H1 (cell line): ENCODE measurements at regions not wholly inside any gene's neighbourhood (a gene's known extent, or its start where the extent isn't known, plus 50 kb on each side); places are given as distances from the start of the nearest gene placed in this dataset.

Experiments used
- CTCF ChIA-PET: fragments of 300-600 bp; sonication (Branson Sonifier 250); formaldehyde crosslinking; loops from one replicate; lab custom pipeline; 2021; ENCODE audit not compliant: partially characterized antibody; lab: Charles Lee
- POLR2A ChIA-PET: fragments of 300-600 bp; sonication (Branson Sonifier 250); formaldehyde crosslinking; loops from one replicate; lab custom pipeline; 2021; ENCODE audit warnings: inconsistent platforms; ENCODE audit not compliant: partially characterized antibody; lab: Charles Lee
- DNase-seq, 2 experiments: peaks; one replicate each; pipeline versions ENCODE4 v3.0.0 to v3.0.0-alpha.2; 2010 to 2022; ENCODE audit warnings: low spot score in 2 of 2, low read depth in 1 of 2, mixed read lengths in 1 of 2
- FAIRE-seq: peaks from 2 replicates; lab custom pipeline; 2011; peaks lifted over from hg19 to GRCh38; lab: Jason Lieb, UNC
- H2AFZ ChIP-seq: 2 replicates; pipeline ENCODE4 v1.8.1; 2012; ENCODE audit warnings: low read length, inconsistent platforms
- H2AK5ac ChIP-seq: 2 replicates; pipeline ENCODE4 v1.6.1; 2013; ENCODE audit warnings: low read depth, low read length
- H2BK120ac ChIP-seq: replicated peaks from 2 replicates; pipeline ENCODE3; 2013; ENCODE audit warnings: low read depth, low read length, inconsistent platforms
- H2BK12ac ChIP-seq: 2 replicates; pipeline ENCODE4 v1.6.1; 2013; ENCODE audit warnings: low read depth, low read length
- H2BK15ac ChIP-seq: 2 replicates; pipeline ENCODE4 v1.6.1; 2013; ENCODE audit warnings: low read length
- H2BK20ac ChIP-seq: 2 replicates; pipeline ENCODE4 v1.6.1; 2013; ENCODE audit warnings: low read length
- H2BK5ac ChIP-seq: 2 replicates; pipeline ENCODE4 v1.6.1; 2013; ENCODE audit warnings: low read depth, low read length
- H3K14ac ChIP-seq: 2 replicates; pipeline ENCODE4 v1.6.1; 2013; ENCODE audit warnings: inconsistent platforms; ENCODE audit not compliant: insufficient read length
- H3K18ac ChIP-seq: 2 replicates; pipeline ENCODE4 v1.6.1; 2013; ENCODE audit warnings: low read length; ENCODE audit errors: extremely low read depth
- H3K23ac ChIP-seq: 2 replicates; pipeline ENCODE4 v1.6.1; 2013; ENCODE audit warnings: inconsistent platforms; ENCODE audit not compliant: insufficient read length
- H3K23me2 ChIP-seq: 2 replicates; pipeline ENCODE4 v1.6.1; 2013; ENCODE audit warnings: low read depth, low read length
- H3K27ac ChIP-seq: 2 replicates; pipeline ENCODE4 v1.6.1; 2011; ENCODE audit warnings: low read depth, low read length, inconsistent platforms
- H3K27me3 ChIP-seq, 4 experiments: replicated peaks in 1 of 4; 1 replicate in 1 of 4; 2 replicates in 3 of 4; pipeline versions ENCODE4 v1.6.1 to v1.8.1; 2011 to 2013; ENCODE audit warnings: low read length in 3 of 4, mild to moderate bottlenecking in 3 of 4, inconsistent platforms in 2 of 4, mixed read lengths in 2 of 4, moderate library complexity in 1 of 4; ENCODE audit not compliant: control insufficient read depth in 3 of 4, insufficient read depth in 3 of 4; ENCODE audit errors: extremely low read depth in 1 of 4
- H3K36me3 ChIP-seq, 4 experiments: 2 replicates each; pipeline versions ENCODE4 v1.6.1 to v1.8.1; 2011 to 2013; ENCODE audit warnings: mild to moderate bottlenecking in 4 of 4, low read length in 3 of 4, moderate library complexity in 2 of 4, control low read depth in 1 of 4, inconsistent platforms in 1 of 4; ENCODE audit not compliant: insufficient read depth in 4 of 4, control insufficient read depth in 2 of 4
- H3K4ac ChIP-seq: replicated peaks from 2 replicates; pipeline ENCODE3; 2013; ENCODE audit warnings: low read length, low read depth, mixed read lengths, inconsistent platforms; ENCODE audit not compliant: insufficient read length
- H3K4me1 ChIP-seq, 4 experiments: replicated peaks in 1 of 4; 1 replicate in 1 of 4; 2 replicates in 3 of 4; pipeline versions ENCODE4 v1.6.1 to v1.8.1; 2011 to 2013; ENCODE audit warnings: low read length in 3 of 4, inconsistent platforms in 2 of 4, mixed read lengths in 1 of 4; ENCODE audit not compliant: insufficient read depth in 4 of 4, control insufficient read depth in 3 of 4
- H3K4me2 ChIP-seq, 2 experiments: 2 replicates each; pipeline versions ENCODE4 v1.6.1 to v1.8.1; 2011 to 2013; ENCODE audit warnings: low read depth in 2 of 2, low read length in 2 of 2, control low read depth in 1 of 2, inconsistent platforms in 1 of 2, mild to moderate bottlenecking in 1 of 2; ENCODE audit not compliant: insufficient read depth in 1 of 2
- H3K4me3 ChIP-seq, 4 experiments: fragments of 200-600, 300-600 bp in 1 of 4; sonication (generic), shearing (Covaris generic), sonication (Bioruptor Twin) in 1 of 4; 2 replicates each; pipeline versions ENCODE4 v1.5.1 to v1.8.1; 2011 to 2016; ENCODE audit warnings: low read length in 4 of 4, low read depth in 3 of 4, control low read depth in 2 of 4, inconsistent platforms in 2 of 4, mild to moderate bottlenecking in 2 of 4, mixed read lengths in 1 of 4, moderate library complexity in 1 of 4; ENCODE audit not compliant: insufficient read depth in 2 of 4; ENCODE audit errors: extremely low read depth in 1 of 4
- H3K56ac ChIP-seq: replicated peaks from 2 replicates; pipeline ENCODE3; 2013; ENCODE audit warnings: low read depth, mild to moderate bottlenecking, mixed read lengths, low read length, inconsistent platforms; ENCODE audit not compliant: insufficient read length
- H3K79me1 ChIP-seq: 2 replicates; pipeline ENCODE4 v1.6.1; 2013; ENCODE audit warnings: low read depth, low read length, control low read depth
- H3K79me2 ChIP-seq, 2 experiments: 2 replicates each; pipeline versions ENCODE4 v1.6.1 to v1.8.1; 2012 to 2013; ENCODE audit warnings: low read length in 2 of 2, mild to moderate bottlenecking in 2 of 2, inconsistent platforms in 1 of 2; ENCODE audit not compliant: insufficient read depth in 2 of 2, control insufficient read depth in 1 of 2
- H3K9ac ChIP-seq, 4 experiments: replicated peaks in 1 of 4; 1 replicate in 1 of 4; 2 replicates in 3 of 4; pipeline versions ENCODE4 v1.6.1 to v1.8.1; 2011 to 2013; ENCODE audit warnings: low read depth in 3 of 4, low read length in 3 of 4, control low read depth in 2 of 4, mild to moderate bottlenecking in 2 of 4, moderate library complexity in 2 of 4, inconsistent platforms in 1 of 4; ENCODE audit errors: extremely low read depth in 1 of 4
- H3K9me3 ChIP-seq, 2 experiments: 2 replicates each; pipeline versions ENCODE4 v1.6.1 to v1.8.1; 2012 to 2013; ENCODE audit warnings: mild to moderate bottlenecking in 2 of 2, moderate library complexity in 2 of 2, control low read depth in 1 of 2, inconsistent platforms in 1 of 2, low read depth in 1 of 2, low read length in 1 of 2, mixed read lengths in 1 of 2; ENCODE audit not compliant: insufficient read depth in 2 of 2
- H4K20me1 ChIP-seq, 2 experiments: replicated peaks in 1 of 2; 2 replicates each; pipeline versions ENCODE3 to v1.8.1; 2011 to 2013; ENCODE audit warnings: inconsistent platforms in 2 of 2, low read length in 2 of 2, mild to moderate bottlenecking in 1 of 2; ENCODE audit not compliant: insufficient read depth in 2 of 2, control insufficient read depth in 1 of 2
- H4K5ac ChIP-seq: 2 replicates; pipeline ENCODE4 v1.6.1; 2013; ENCODE audit warnings: low read length, low read depth, mixed read lengths, inconsistent platforms; ENCODE audit not compliant: insufficient read length
- H4K8ac ChIP-seq: 2 replicates; pipeline ENCODE4 v1.8.0; 2013; ENCODE audit warnings: mild to moderate bottlenecking, moderate library complexity, low read length, inconsistent platforms; ENCODE audit not compliant: insufficient read depth; ENCODE audit errors: extremely low read depth
- H4K91ac ChIP-seq: replicated peaks from 2 replicates; pipeline ENCODE3; 2013; ENCODE audit warnings: low read length, mixed read lengths, inconsistent platforms; ENCODE audit not compliant: insufficient read length
- ATF3 ChIP-seq: IDR thresholded peaks from 2 replicates; pipeline ENCODE4 v1.6.1; 2011; ENCODE audit warnings: low read depth, mild to moderate bottlenecking, low read length; ENCODE audit not compliant: insufficient read depth
- CEBPB ChIP-seq: IDR thresholded peaks from 2 replicates; pipeline ENCODE4 v1.6.1; 2012; ENCODE audit warnings: low read depth, low read length
- CHD1 ChIP-seq: IDR thresholded peaks from 2 replicates; pipeline ENCODE4 v1.6.1; 2012; ENCODE audit warnings: low read depth, low read length, improper control_type of control experiment
- CREB1 ChIP-seq: IDR thresholded peaks from 2 replicates; pipeline ENCODE4 v1.6.1; 2012; ENCODE audit warnings: inconsistent platforms
- JUND ChIP-seq: IDR thresholded peaks from 2 replicates; pipeline ENCODE4 v1.6.1; 2011; ENCODE audit warnings: mild to moderate bottlenecking, improper control_type of control experiment, low read length
- MAX ChIP-seq: IDR thresholded peaks from 2 replicates; pipeline ENCODE4 v1.6.1; 2012; ENCODE audit warnings: inconsistent platforms
- NANOG ChIP-seq: IDR thresholded peaks from 2 replicates; pipeline ENCODE4 v1.6.1; 2011; ENCODE audit warnings: low read length, low read depth, mild to moderate bottlenecking, inconsistent platforms; ENCODE audit not compliant: insufficient read depth, poor library complexity, severe bottlenecking
- RNF2 ChIP-seq: fragments of 200-900, 300-1000 bp; sonication (generic); IDR thresholded peaks from 2 replicates; pipeline ENCODE4 v1.7.1; 2016; ENCODE audit warnings: borderline replicate concordance, low read depth, mild to moderate bottlenecking, antibody characterized with exemption, low read length; ENCODE audit not compliant: poor library complexity, severe bottlenecking; ENCODE audit errors: missing control alignments
- SIRT6 ChIP-seq: IDR thresholded peaks from one replicate; pipeline ENCODE4 v1.7.1; 2012; ENCODE audit warnings: low read length, inconsistent platforms
- SP2 ChIP-seq: IDR thresholded peaks from 2 replicates; pipeline ENCODE4 v1.6.1; 2012; ENCODE audit warnings: mild to moderate bottlenecking, low read length, inconsistent platforms
- TCF12 ChIP-seq: IDR thresholded peaks from 2 replicates; pipeline ENCODE4 v1.6.1; 2011; ENCODE audit warnings: low read depth, mild to moderate bottlenecking, low read length
- WGBS, 2 experiments: shearing (Covaris generic) in 1 of 2; methylation state at CpG; one replicate each; pipeline versions ENCODE4 v1.1.6 to v1.1.7; 2013 to 2015; ENCODE audit warnings: low lambda C conversion rate in 2 of 2, mixed read lengths in 2 of 2, inconsistent platforms in 1 of 2, low coverage in 1 of 2, missing lambda C conversion rate in 1 of 2; ENCODE audit not compliant: insufficient replicate concordance in 2 of 2, insufficient coverage in 1 of 2, insufficient read length in 1 of 2; ENCODE audit errors: extremely low coverage in 1 of 2, missing lambda C conversion rate in 1 of 2; 5-methylcytosine and 5-hydroxymethylcytosine counted together

GRCh38 chr3:137297770-137298169, 340.0 kb downstream of the IL20RB start:
- no peak overlapping the region for H2AFZ ChIP-seq
- H3K56ac ChIP-seq: no peak overlapping the region
- H3K4me2 ChIP-seq: no peak overlapping the region
- no peak overlapping the region for H2BK15ac ChIP-seq
- H4K91ac ChIP-seq: no peak overlapping the region
- H3K23ac ChIP-seq: no peak overlapping the region
- DNase-seq: no peak
- no peaks in the 10 kb centered on the region for H3K27me3 ChIP-seq
- no peak overlapping the region for H2BK5ac ChIP-seq
- FAIRE-seq: no peak
- WGBS, 2 experiments: 95% methylated on average over 1 of the region's 1 CpG; no CpG with 5 or more reads in 1 of the 2 experiments
- H3K27ac ChIP-seq: no peak overlapping the region
- no peaks in the 10 kb centered on the region for H3K79me2 ChIP-seq
- no peaks in the 10 kb centered on the region for H3K9me3 ChIP-seq
- no peaks in the 10 kb centered on the region; the same call in 1 of the 2 replicates for H3K23me2 ChIP-seq
- ChIA-PET CTCF (interaction anchor here (0.6 to 1.5 kb wide), 5 partner anchors 52 to 623 kb away, joined by 3 to 4 read pairs (median 3); no protein-coding TSS in a partner anchor), POLR2A (no interaction called here)
- no peak overlapping the region for H4K8ac ChIP-seq
- H3K79me1 ChIP-seq: no peaks in the 10 kb centered on the region
- H3K4me1 ChIP-seq: peaks cover 0 to 10% (median 6%) of the 10 kb centered on the region in 4 experiments; a peak in 4 of 7 replicates
- no peak overlapping the region for H2BK120ac ChIP-seq
- H3K14ac ChIP-seq: no peak overlapping the region
- no peak overlapping the region for H3K9ac ChIP-seq
- H2BK20ac ChIP-seq: no peak overlapping the region
- H2AK5ac ChIP-seq: no peak overlapping the region
- no peak overlapping the region for H4K5ac ChIP-seq
- no peaks in the 10 kb centered on the region for H3K36me3 ChIP-seq
- H3K4ac ChIP-seq: no peak overlapping the region
- no peak overlapping the region for H2BK12ac ChIP-seq
- H4K20me1 ChIP-seq: no peaks in the 10 kb centered on the region
- no peak overlapping the region for H3K18ac ChIP-seq
- H3K4me3 ChIP-seq: no peak overlapping the region
- no peak for TF ChIP-seq SIRT6
- no peak for TF ChIP-seq JUND
- no peak for TF ChIP-seq TCF12
- no peak for TF ChIP-seq CREB1
- no peak for TF ChIP-seq NANOG
- TF ChIP-seq RNF2: no peak
- no peak for TF ChIP-seq MAX
- TF ChIP-seq ATF3: no peak
- TF ChIP-seq CEBPB: no peak
- no peak for TF ChIP-seq SP2
- TF ChIP-seq CHD1: no peak
